Stimulated activated CD4-positive, alpha-beta T cell treated with anti-CD3 and anti-CD28 coated beads, Interleukin-2, amount 100 ng/mL, for 24 hours (primary cell): ENCODE measurements at regions not wholly inside any gene's neighbourhood (a gene's known extent, or its start where the extent isn't known, plus 50 kb on each side); places are given as distances from the start of the nearest gene placed in this dataset.
"Not testable (repeated sequence)": the region's sequence is repeated elsewhere in the genome, so short reads cannot be mapped to it uniquely, and the experiment has no call there.

ENCODE experiments used
- DNase-seq, 2 donors: peaks; one replicate each; pipeline ENCODE4 v3.0.0-alpha.2; 2020

- DNase-seq, result no peak
Measured at GRCh38 chr2:209191139-209191538, 232.7 kb upstream of the MAP2 start.

GRCh38 chr2:209194717-209195116, 229.1 kb upstream of the MAP2 start:
- DNase-seq, result no peak

- DNase-seq, result peak in 1 of 2 donors; percentile 30
Measured at GRCh38 chr2:209208211-209208610, 215.6 kb upstream of the MAP2 start.

GRCh38 chr2:209209943-209210342, 213.9 kb upstream of the MAP2 start:
- DNase-seq, result no peak

- DNase-seq, result no peak
Measured at GRCh38 chr2:209230560-209230959, 193.3 kb upstream of the MAP2 start.

- no peak for DNase-seq
Measured at GRCh38 chr2:209236377-209236776, 187.5 kb upstream of the MAP2 start.

- no peak for DNase-seq
Measured at GRCh38 chr2:209238765-209239584, 184.9 kb upstream of the MAP2 start.

GRCh38 chr2:209239585-209239938, 184.3 kb upstream of the MAP2 start:
- no peak for DNase-seq

- no peak for DNase-seq
Measured at GRCh38 chr2:209240204-209240603, 183.6 kb upstream of the MAP2 start.

- no peak for DNase-seq
Measured at GRCh38 chr2:209253544-209253943, 170.3 kb upstream of the MAP2 start.

- no peak for DNase-seq
Measured at GRCh38 chr2:209259767-209260166, 164.1 kb upstream of the MAP2 start.

GRCh38 chr2:209260281-209260680, 163.6 kb upstream of the MAP2 start:
- no peak for DNase-seq

- DNase-seq, result not testable (repeated sequence)
Measured at GRCh38 chr2:209261366-209262053, 162.3 kb upstream of the MAP2 start.

- no peak for DNase-seq
Measured at GRCh38 chr2:209269024-209269423, 154.8 kb upstream of the MAP2 start.

- DNase-seq, result no peak
Measured at GRCh38 chr2:209276000-209276399, 147.8 kb upstream of the MAP2 start.

GRCh38 chr2:209277444-209277843, 146.4 kb upstream of the MAP2 start:
- DNase-seq, result no peak

- no peak for DNase-seq
Measured at GRCh38 chr2:209298601-209299000, 125.2 kb upstream of the MAP2 start.

GRCh38 chr2:209299478-209299877, 124.4 kb upstream of the MAP2 start:
- DNase-seq, result not testable (repeated sequence)

GRCh38 chr2:209300766-209301165, 123.1 kb upstream of the MAP2 start:
- DNase-seq, result not testable (repeated sequence)

GRCh38 chr2:209305026-209305425, 118.8 kb upstream of the MAP2 start:
- no peak for DNase-seq

GRCh38 chr2:209305746-209306196, 118.1 kb upstream of the MAP2 start:
- DNase-seq, result no peak

GRCh38 chr2:209307161-209308001, 116.5 kb upstream of the MAP2 start:
- no peak for DNase-seq

GRCh38 chr2:209308415-209308814, 115.4 kb upstream of the MAP2 start:
- no peak for DNase-seq
